ENCODE measurements at regions not wholly inside any gene's neighbourhood (a gene's known extent, or its start where the extent isn't known, plus 50 kb on each side); places are given as distances from the start of the nearest gene placed in this dataset.

GRCh38 chr5:147073098-147073497 lies 161.7 kb upstream of the STK32A start:
- no peak for TF ChIP-seq POLR2A (IDR thresholded peaks at IDR 0.05; ENCODE audit: low read depth, low read length)
- TF ChIP-seq POLR2AphosphoS5 (IDR thresholded peaks at IDR 0.05; ENCODE audit: low read depth, low read length), result no peak
- TF ChIP-seq SPI1 (IDR thresholded peaks at IDR 0.05; ENCODE audit: low read depth, low read length), result no peak
- TF ChIP-seq TAF1 (IDR thresholded peaks at IDR 0.05; ENCODE audit: low read depth, low read length), result no peak
- no peak for TF ChIP-seq PAX5 (IDR thresholded peaks at IDR 0.05; ENCODE audit: insufficient read depth, low read length, severe bottlenecking)

All from GM12891 (cell line).